GM12878 (cell line): ENCODE measurements at regions not wholly inside any gene's neighbourhood (a gene's known extent, or its start where the extent isn't known, plus 50 kb on each side); places are given as distances from the start of the nearest gene placed in this dataset.

ENCODE experiments used
- ATAC-seq: fragments of 200-7000 bp; cut with Tn5 transposase; 3 replicates; pipeline ENCODE4 v1.9.1; 2020; ENCODE audit warnings: mild to moderate bottlenecking, moderate library complexity
- BruUV-seq: library from RNA; stranded (reverse); fragments of 400-500 nt; replicated peaks from 2 replicates; lab custom pipeline; 2021; lab: Mats Ljungman, UMichigan
- CTCF ChIA-PET: fragments of 300-600 bp; sonication (Branson Sonifier 250); formaldehyde crosslinking; extraction: SDS; loops from one replicate; lab custom pipeline; 2021; ENCODE audit warnings: inconsistent platforms; lab: Yijun Ruan, JAX
- POLR2A ChIA-PET: fragments of 350-600 bp; formaldehyde crosslinking; extraction: SDS; loops from one replicate; lab custom pipeline; 2021; ENCODE audit warnings: inconsistent platforms; lab: Charles Lee
- RAD21 ChIA-PET: fragments of 300-600 bp; sonication (Branson Sonifier 250); formaldehyde crosslinking; loops from one replicate; lab custom pipeline; 2023; ENCODE audit warnings: antibody characterized with exemption; ENCODE audit not compliant: unreplicated experiment; lab: Charles Lee
- SMC1A ChIA-PET: fragments of 300-600 bp; sonication (Branson Sonifier 250); formaldehyde crosslinking; loops from one replicate; lab custom pipeline; 2023; ENCODE audit not compliant: unreplicated experiment, uncharacterized antibody; lab: Charles Lee
- DNase-seq: peaks from one replicate; pipeline ENCODE4 v3.0.0-alpha.2; 2011; ENCODE audit warnings: low read depth, low spot score
- FAIRE-seq: peaks from 3 replicates; lab custom pipeline; 2011; peaks lifted over from hg19 to GRCh38; lab: Jason Lieb, UNC
- H2AFZ ChIP-seq: 2 replicates; pipeline ENCODE4 v1.6.0; 2011; ENCODE audit warnings: low read depth, low read length, control low read depth; ENCODE audit not compliant: control insufficient read depth
- H3K27ac ChIP-seq: 2 replicates; pipeline ENCODE4 v1.5.1; 2011; ENCODE audit warnings: control low read depth; ENCODE audit not compliant: control insufficient read depth, insufficient read depth
- H3K27me3 ChIP-seq, 2 experiments: replicated peaks in 1 of 2; 2 replicates each; pipeline versions ENCODE4 v1.6.0 to v1.6.1; 2011; ENCODE audit warnings: low read length in 1 of 2; ENCODE audit not compliant: control insufficient read depth in 2 of 2, insufficient read depth in 2 of 2
- H3K36me3 ChIP-seq, 2 experiments: 2 replicates each; pipeline ENCODE4 v1.5.1; 2011; ENCODE audit warnings: low read length in 1 of 2; ENCODE audit not compliant: control insufficient read depth in 2 of 2, insufficient read depth in 2 of 2
- H3K4me1 ChIP-seq: 2 replicates; pipeline ENCODE4 v1.6.1; 2011; ENCODE audit warnings: mild to moderate bottlenecking, low read length, moderate library complexity, mixed read lengths; ENCODE audit not compliant: control insufficient read depth, insufficient read depth
- H3K4me2 ChIP-seq: 2 replicates; pipeline ENCODE4 v1.6.0; 2011; ENCODE audit warnings: control low read depth; ENCODE audit not compliant: control insufficient read depth, insufficient read depth
- H3K4me3 ChIP-seq: fragments of 200-600 bp; sonication (generic); 2 replicates; pipeline ENCODE4 v1.5.1; 2016
- H3K79me2 ChIP-seq: 2 replicates; pipeline ENCODE4 v1.6.0; 2011; ENCODE audit warnings: low read length; ENCODE audit not compliant: control insufficient read depth, insufficient read depth
- H3K9ac ChIP-seq: 2 replicates; pipeline ENCODE4 v1.8.0; 2011; ENCODE audit warnings: low read length, control low read depth, mixed read lengths; ENCODE audit not compliant: control insufficient read depth, insufficient read depth
- H3K9me3 ChIP-seq: replicated peaks from 3 replicates; pipeline ENCODE4 v1.5.1; 2011; ENCODE audit warnings: mild to moderate bottlenecking, low read length; ENCODE audit not compliant: control insufficient read depth, insufficient read depth
- H4K20me1 ChIP-seq: 2 replicates; pipeline ENCODE4 v1.6.0; 2011; ENCODE audit not compliant: control insufficient read depth, insufficient read depth
- ATF2 ChIP-seq: IDR thresholded peaks from 2 replicates; pipeline ENCODE4 v1.6.1; 2012; ENCODE audit warnings: low read length, inconsistent platforms
- ATF7 ChIP-seq: fragments of 450-650 bp; IDR thresholded peaks from 2 replicates; pipeline ENCODE4 v1.6.1; 2016; ENCODE audit warnings: low read depth, mild to moderate bottlenecking
- FOXK2 ChIP-seq: fragments of 450-650 bp; IDR thresholded peaks from 2 replicates; pipeline ENCODE4 v1.6.1; 2017; ENCODE audit warnings: mild to moderate bottlenecking, moderate library complexity
- JUND ChIP-seq: IDR thresholded peaks from 2 replicates; pipeline ENCODE4 v1.6.1; 2012; ENCODE audit warnings: low read depth, mild to moderate bottlenecking, low read length, improper control_type of control experiment, moderate library complexity
- MAX ChIP-seq: IDR thresholded peaks from 2 replicates; pipeline ENCODE4 v1.6.1; 2012; ENCODE audit warnings: low read depth, low read length, improper control_type of control experiment
- NBN ChIP-seq: fragments of 450-650 bp; IDR thresholded peaks from 2 replicates; pipeline ENCODE4 v1.6.1; 2016
- PAX8 ChIP-seq: fragments of 450-650 bp; IDR thresholded peaks from 2 replicates; pipeline ENCODE4 v1.6.1; 2017; ENCODE audit warnings: mild to moderate bottlenecking, moderate library complexity
- RELA ChIP-seq: fragments of 450-650 bp; IDR thresholded peaks from 2 replicates; pipeline ENCODE4 v1.8.0; 2014; ENCODE audit warnings: borderline replicate concordance; ENCODE audit not compliant: partially characterized antibody
- TBL1XR1 ChIP-seq: IDR thresholded peaks from 2 replicates; pipeline ENCODE4 v1.6.1; 2012; ENCODE audit warnings: low read depth, low read length, improper control_type of control experiment
- ZBTB11 ChIP-seq: fragments of 450-650 bp; formaldehyde crosslinking; IDR thresholded peaks from 2 replicates; pipeline ENCODE4 v1.5.0; 2022; ENCODE audit warnings: mild to moderate bottlenecking, missing genetic modification characterization
- ZBTB4 ChIP-seq: fragments of 450-650 bp; formaldehyde crosslinking; IDR thresholded peaks from 2 replicates; pipeline ENCODE4 v1.4.0; 2022; ENCODE audit warnings: mild to moderate bottlenecking, moderate library complexity
- WGBS: methylation state at CpG from one replicate; pipeline ENCODE4 v1.1.6; 2016; ENCODE audit warnings: low lambda C conversion rate; ENCODE audit not compliant: insufficient replicate concordance, insufficient coverage; ENCODE audit errors: missing lambda C conversion rate; 5-methylcytosine and 5-hydroxymethylcytosine counted together
- in situ Hi-C: fragments of 300-500 bp; cut with MboI; formaldehyde crosslinking; loops from 9 replicates; pipeline ENCODE4 v1.14.3; 2018; ENCODE audit warnings: mixed read lengths
- intact Hi-C: fragments of 100-400 bp; cut with micrococcal nuclease; formaldehyde crosslinking; loops from one replicate; pipeline ENCODE4 v1.14.2; 2022; ENCODE audit not compliant: unreplicated experiment

GRCh38 chr12:20105943-20106342, 262.4 kb upstream of the PDE3A start:
- H3K4me1 ChIP-seq, result no peaks in the 10 kb centered on the region
- in situ Hi-C loops, result no loop called here
- no peaks in the 10 kb centered on the region; the same call in 2 of the 3 replicates for H3K9me3 ChIP-seq
- ChIA-PET CTCF (no interaction called here), RAD21 (no interaction called here), POLR2A (no interaction called here), SMC1A (interaction anchor here (0.5 kb wide), 1 partner anchor 858 kb away, joined by 4 read pairs; no protein-coding TSS in a partner anchor)
- H3K4me2 ChIP-seq, result no peak overlapping the region
- no peak for ATAC-seq
- no peaks in the 10 kb centered on the region for H3K79me2 ChIP-seq
- H4K20me1 ChIP-seq, result no peaks in the 10 kb centered on the region
- H3K9ac ChIP-seq, result no peak overlapping the region
- no peak for DNase-seq
- no peak overlapping the region for H3K27ac ChIP-seq
- no peak overlapping the region for H3K4me3 ChIP-seq
- intact Hi-C loops, result no loop called here
- no peaks in the 10 kb centered on the region for H3K36me3 ChIP-seq
- H3K27me3 ChIP-seq, result no peaks in the 10 kb centered on the region
- TF ChIP-seq ATF7 (no peak), RELA (no peak), NBN (no peak)
- H2AFZ ChIP-seq, result no peak overlapping the region
- no TSS peak for BruUV-seq
- FAIRE-seq, result no peak

GRCh38 chr12:20109676-20110075, 258.7 kb upstream of the PDE3A start:
- FAIRE-seq, result no peak
- POLR2A ChIA-PET, result no interaction called here
- TF ChIP-seq MAX, result no peak
- no peak for TF ChIP-seq ATF2
- no peak for TF ChIP-seq FOXK2
- no peak for TF ChIP-seq TBL1XR1
- no peak for TF ChIP-seq ZBTB11
- TF ChIP-seq PAX8, result no peak
- no peak for TF ChIP-seq ZBTB4 (CRISPR knock-in tag)
- TF ChIP-seq JUND, result no peak

More at GRCh38 chr12:20109676-20110075, 258.7 kb upstream of the PDE3A start:
- DNase-seq (no peak), ATAC-seq (no peak)
- no peaks in the 10 kb centered on the region for H3K36me3 ChIP-seq
- H3K4me3 ChIP-seq, result no peak overlapping the region
- no peak overlapping the region for H3K27ac ChIP-seq
- H4K20me1 ChIP-seq, result no peaks in the 10 kb centered on the region
- CTCF ChIA-PET, result interaction anchor here (1.0 to 1.5 kb wide), 2 partner anchors 15 to 193 kb away, joined by 4 to 5 read pairs; no protein-coding TSS in a partner anchor
- intact Hi-C loops, result no loop called here
- H3K4me2 ChIP-seq, result no peak overlapping the region
- no peak overlapping the region for H3K9ac ChIP-seq
- SMC1A ChIA-PET, result interaction anchor here (0.8 to 1.3 kb wide), 3 partner anchors 13 to 179 kb away, joined by 3 to 4 read pairs (median 3); no protein-coding TSS in a partner anchor
- 18% methylated on average over 5 of the region's 5 CpGs for WGBS
- RAD21 ChIA-PET, result no interaction called here
- no peaks in the 10 kb centered on the region for H3K27me3 ChIP-seq
- H3K79me2 ChIP-seq, result no peaks in the 10 kb centered on the region
- H3K9me3 ChIP-seq, result no peaks in the 10 kb centered on the region; the same call in 2 of the 3 replicates
- BruUV-seq, result no TSS peak
- no peaks in the 10 kb centered on the region for H3K4me1 ChIP-seq
- in situ Hi-C loops, result no loop called here
- no peak overlapping the region for H2AFZ ChIP-seq
